ENCODE measurements at regions not wholly inside any gene's neighbourhood (a gene's known extent, or its start where the extent isn't known, plus 50 kb on each side); places are given as distances from the start of the nearest gene placed in this dataset.

DNA sequence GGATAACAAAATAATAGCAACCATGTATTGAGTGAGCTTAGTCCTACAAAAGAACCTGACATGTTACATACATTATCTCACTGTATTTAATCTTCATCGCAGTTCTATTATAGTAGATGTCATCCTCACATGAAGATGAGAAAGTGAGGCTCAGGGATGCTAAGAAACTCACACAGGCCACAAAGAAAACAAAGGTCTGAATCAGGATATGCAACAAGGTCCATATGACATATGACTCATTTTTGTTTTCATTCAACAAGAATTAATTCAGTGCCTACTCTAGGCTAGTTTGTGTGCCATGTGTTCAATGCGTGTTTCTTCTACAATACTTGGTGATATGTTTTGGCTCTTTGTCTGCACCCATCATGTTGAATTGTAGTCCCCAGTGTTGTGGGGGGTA lies 219.7 kb upstream of the EPHA4 start:
- no peak for TF ChIP-seq JUN (IDR thresholded peaks at IDR 0.05; ENCODE audit: low read depth, low read length)
- TF ChIP-seq CTCF (IDR thresholded peaks at IDR 0.05; ENCODE audit: control extremely low read depth in 1 of 3, insufficient read depth in 1 of 3, low read depth in 1 of 3, low read length in 3 of 3) = no peak
- no peak for TF ChIP-seq MAFK (IDR thresholded peaks at IDR 0.05; ENCODE audit: low read depth, low read length)
- TF ChIP-seq, protein P1, sequence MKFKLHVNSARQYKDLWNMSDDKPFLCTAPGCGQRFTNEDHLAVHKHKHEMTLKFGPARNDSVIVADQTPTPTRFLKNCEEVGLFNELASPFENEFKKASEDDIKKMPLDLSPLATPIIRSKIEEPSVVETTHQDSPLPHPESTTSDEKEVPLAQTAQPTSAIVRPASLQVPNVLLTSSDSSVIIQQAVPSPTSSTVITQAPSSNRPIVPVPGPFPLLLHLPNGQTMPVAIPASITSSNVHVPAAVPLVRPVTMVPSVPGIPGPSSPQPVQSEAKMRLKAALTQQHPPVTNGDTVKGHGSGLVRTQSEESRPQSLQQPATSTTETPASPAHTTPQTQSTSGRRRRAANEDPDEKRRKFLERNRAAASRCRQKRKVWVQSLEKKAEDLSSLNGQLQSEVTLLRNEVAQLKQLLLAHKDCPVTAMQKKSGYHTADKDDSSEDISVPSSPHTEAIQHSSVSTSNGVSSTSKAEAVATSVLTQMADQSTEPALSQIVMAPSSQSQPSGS (IDR thresholded peaks at IDR 0.05; ENCODE audit: low read length) = no peak
- TF ChIP-seq GABPA (IDR thresholded peaks at IDR 0.05; ENCODE audit: borderline replicate concordance, insufficient read depth, low read length) = no peak
- TF ChIP-seq POU5F1 (IDR thresholded peaks at IDR 0.05; ENCODE audit: low read depth, low read length) = no peak
- TF ChIP-seq RAD21 (IDR thresholded peaks at IDR 0.05 in 1 of 2, conservative IDR thresholded peaks at IDR 0.05 in 1 of 2; ENCODE audit: low read depth in 2 of 2, low read length in 2 of 2) = no peak
- no peak for TF ChIP-seq POLR2A (IDR thresholded peaks at IDR 0.05; ENCODE audit: control extremely low read depth in 1 of 2, low read depth in 2 of 2, low read length in 2 of 2)
- TF ChIP-seq CHD7 (IDR thresholded peaks at IDR 0.05; ENCODE audit: insufficient replicate concordance, low read length) = no peak
- TF ChIP-seq EP300 (IDR thresholded peaks at IDR 0.05; ENCODE audit: borderline replicate concordance in 1 of 2, low read depth in 2 of 2, low read length in 2 of 2) = no peak
- no peak for TF ChIP-seq YY1 (IDR thresholded peaks at IDR 0.05; ENCODE audit: low read depth, low read length)
- no peak for TF ChIP-seq CHD1 (IDR thresholded peaks at IDR 0.05; ENCODE audit: low read depth, low read length)
- TF ChIP-seq CREB1 (IDR thresholded peaks at IDR 0.05) = no peak

All from H1 (cell line).